Naive B cell (primary cell): ENCODE measurements at regions not wholly inside any gene's neighbourhood (a gene's known extent, or its start where the extent isn't known, plus 50 kb on each side); places are given as distances from the start of the nearest gene placed in this dataset.

Experiments
- ATAC-seq, 2 donors: fragments of 150-1000 bp; cut with Tn5 transposase; 2 replicates each; pipeline ENCODE4 v1.10.0; 2021; ENCODE audit warnings: low read depth in 2 of 2, mild to moderate bottlenecking in 2 of 2, moderate library complexity in 2 of 2
- DNase-seq: peaks from one replicate; pipeline ENCODE4 v3.0.0; 2022
- H3K27ac Mint-ChIP-seq, 6 donors: one replicate each; pipeline ENCODE4 v1.8.0; 2020 to 2022; ENCODE audit warnings: mild to moderate bottlenecking in 6 of 6, mixed read lengths in 6 of 6, moderate library complexity in 5 of 6, inconsistent platforms in 2 of 6
- H3K27me3 Mint-ChIP-seq, 3 donors: one replicate each; pipeline ENCODE4 v1.8.0; 2021 to 2022; ENCODE audit warnings: mixed read lengths in 3 of 3, mild to moderate bottlenecking in 1 of 3
- H3K36me3 Mint-ChIP-seq, 2 donors: one replicate each; pipeline ENCODE4 v1.8.0; 2020 to 2022; ENCODE audit warnings: mixed read lengths in 2 of 2, inconsistent platforms in 1 of 2, mild to moderate bottlenecking in 1 of 2
- H3K4me1 Mint-ChIP-seq, 3 donors: one replicate each; pipeline ENCODE4 v1.8.0; 2020 to 2022; ENCODE audit warnings: mixed read lengths in 3 of 3, inconsistent platforms in 1 of 3, mild to moderate bottlenecking in 1 of 3, moderate library complexity in 1 of 3
- H3K4me3 Mint-ChIP-seq, 8 donors: one replicate each; pipeline ENCODE4 v1.8.0; 2020 to 2022; ENCODE audit warnings: mild to moderate bottlenecking in 8 of 8, mixed read lengths in 8 of 8, moderate library complexity in 8 of 8, inconsistent platforms in 2 of 8
- H3K9me3 Mint-ChIP-seq, 7 donors: one replicate each; pipeline ENCODE4 v1.8.0; 2020 to 2022; ENCODE audit warnings: mixed read lengths in 7 of 7, mild to moderate bottlenecking in 5 of 7, inconsistent platforms in 2 of 7, moderate library complexity in 1 of 7

- ATAC-seq (no peak), DNase-seq (no peak)
- Mint-ChIP-seq H3K9me3 (peaks cover 13 to 46% (median 16%) of the 10 kb centered on the region in 7 donors), H3K27me3 (no peaks in the 10 kb centered on the region), H3K4me3 (no peak overlapping the region), H3K36me3 (peaks cover 0 to 7% of the 10 kb centered on the region in 2 donors), H3K27ac (no peak overlapping the region), H3K4me1 (no peaks in the 10 kb centered on the region)
These were observed 802.0 kb downstream of the TBL1XR1 start for GRCh38 chr3:176395240-176395639.

- Mint-ChIP-seq H3K9me3 (peaks cover 0 to 9% (median 2%) of the 10 kb centered on the region in 7 donors), H3K4me1 (no peaks in the 10 kb centered on the region), H3K4me3 (no peak overlapping the region), H3K27me3 (no peaks in the 10 kb centered on the region), H3K27ac (no peak overlapping the region), H3K36me3 (no peaks in the 10 kb centered on the region)
- no peak for ATAC-seq
- no peak for DNase-seq
These were observed 818.5 kb downstream of the TBL1XR1 start for GRCh38 chr3:176378789-176379188.

DNA sequence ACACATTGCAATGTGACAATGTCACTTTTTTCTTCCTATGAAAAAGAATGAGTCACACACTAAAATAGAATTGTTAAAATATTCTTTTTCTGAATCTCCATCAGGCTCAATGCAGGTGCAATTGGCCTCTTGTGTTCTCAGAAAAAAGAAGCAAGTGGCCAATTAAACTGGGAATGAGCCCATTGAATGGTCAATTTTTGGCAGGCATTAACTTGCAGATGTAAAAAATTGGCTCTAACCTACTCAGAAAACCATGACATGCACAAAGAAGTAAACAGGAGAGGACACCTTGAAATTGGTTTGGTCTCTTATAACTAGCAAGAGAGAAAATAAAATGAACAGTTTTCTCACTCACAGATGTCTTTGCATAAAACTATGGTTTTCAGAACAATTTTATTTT, 820.8 kb downstream of the TBL1XR1 start:
- Mint-ChIP-seq H3K36me3 (no peaks in the 10 kb centered on the region), H3K4me1 (no peaks in the 10 kb centered on the region), H3K27ac (no peak overlapping the region), H3K4me3 (no peak overlapping the region), H3K9me3 (peaks cover 0 to 11% (median 2%) of the 10 kb centered on the region in 7 donors), H3K27me3 (no peaks in the 10 kb centered on the region)
- no peak for DNase-seq
- no peak for ATAC-seq

DNA sequence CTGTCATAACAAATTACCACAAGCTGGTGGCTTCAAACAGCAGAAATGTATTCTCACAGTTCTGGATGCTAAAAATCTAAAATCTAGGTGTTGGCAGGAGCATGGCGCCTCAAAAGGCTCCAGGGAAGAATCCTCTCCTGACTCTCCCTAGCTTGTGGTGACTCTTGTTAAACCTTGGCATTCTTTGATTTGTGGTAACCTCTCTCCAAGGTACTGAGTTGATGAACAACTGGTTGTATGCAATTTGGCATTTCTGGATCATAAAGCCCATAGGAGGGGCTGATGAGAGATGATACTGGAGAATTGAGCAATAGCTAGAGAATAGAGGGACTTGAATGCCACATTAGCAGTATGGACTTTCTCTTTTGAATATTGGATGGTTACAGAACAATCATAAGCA, 821.8 kb downstream of the TBL1XR1 start:
- ATAC-seq (no peak), DNase-seq (no peak)
- no peak overlapping the region for H3K4me3 Mint-ChIP-seq
- H3K27ac Mint-ChIP-seq = no peak overlapping the region
- no peaks in the 10 kb centered on the region for H3K36me3 Mint-ChIP-seq
- no peaks in the 10 kb centered on the region for H3K27me3 Mint-ChIP-seq
- no peaks in the 10 kb centered on the region for H3K4me1 Mint-ChIP-seq
- H3K9me3 Mint-ChIP-seq = peaks cover 0 to 10% (median 0%) of the 10 kb centered on the region in 7 donors

- H3K4me1 Mint-ChIP-seq = no peaks in the 10 kb centered on the region
- H3K27ac Mint-ChIP-seq = no peak overlapping the region
- DNase-seq (no peak), ATAC-seq (no peak)
- no peak overlapping the region for H3K4me3 Mint-ChIP-seq
- H3K27me3 Mint-ChIP-seq = no peaks in the 10 kb centered on the region
- H3K36me3 Mint-ChIP-seq = no peaks in the 10 kb centered on the region
- H3K9me3 Mint-ChIP-seq = peaks cover 4 to 14% (median 7%) of the 10 kb centered on the region in 7 donors
These were observed 835.0 kb downstream of the TBL1XR1 start for GRCh38 chr3:176362191-176362731.

GRCh38 chr3:176359211-176359610, 838.1 kb downstream of the TBL1XR1 start:
- DNase-seq (no peak), ATAC-seq (no peak)
- Mint-ChIP-seq H3K4me3 (no peak overlapping the region), H3K36me3 (no peaks in the 10 kb centered on the region), H3K9me3 (peaks cover 4 to 14% (median 7%) of the 10 kb centered on the region in 7 donors), H3K27ac (no peak overlapping the region), H3K4me1 (no peaks in the 10 kb centered on the region), H3K27me3 (no peaks in the 10 kb centered on the region)

DNA sequence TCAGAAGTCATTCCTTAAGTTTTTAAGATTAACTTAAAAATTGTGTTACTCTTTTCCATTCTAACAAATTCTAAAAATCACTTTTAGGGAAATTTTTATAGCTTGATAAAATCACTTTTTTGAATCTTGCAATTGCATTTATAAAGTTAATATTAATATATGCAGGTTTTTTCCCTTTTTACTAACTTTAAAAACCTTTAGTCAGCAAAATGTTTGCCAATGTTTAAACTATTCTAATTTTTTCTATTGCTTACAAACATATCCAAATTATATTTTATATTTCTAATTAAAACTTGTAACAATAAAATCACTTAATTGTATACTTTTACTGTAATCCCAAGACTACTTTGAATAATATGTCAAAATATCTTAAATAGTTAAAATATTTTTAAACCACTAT, 839.4 kb downstream of the TBL1XR1 start:
- DNase-seq = no peak
- no peaks in the 10 kb centered on the region for H3K36me3 Mint-ChIP-seq
- peaks cover 3 to 16% (median 7%) of the 10 kb centered on the region in 7 donors for H3K9me3 Mint-ChIP-seq
- ATAC-seq = no peak
- H3K27ac Mint-ChIP-seq = no peak overlapping the region
- H3K27me3 Mint-ChIP-seq = no peaks in the 10 kb centered on the region
- H3K4me1 Mint-ChIP-seq = no peaks in the 10 kb centered on the region
- no peak overlapping the region for H3K4me3 Mint-ChIP-seq

- ATAC-seq (no peak), DNase-seq (no peak)
- peaks cover 0 to 8% (median 1%) of the 10 kb centered on the region in 7 donors for H3K9me3 Mint-ChIP-seq
- no peaks in the 10 kb centered on the region for H3K27me3 Mint-ChIP-seq
- H3K36me3 Mint-ChIP-seq = no peaks in the 10 kb centered on the region
- no peak overlapping the region for H3K27ac Mint-ChIP-seq
- H3K4me1 Mint-ChIP-seq = no peaks in the 10 kb centered on the region
- no peak overlapping the region for H3K4me3 Mint-ChIP-seq
These were observed 842.4 kb downstream of the TBL1XR1 start for GRCh38 chr3:176354843-176355242.

- DNase-seq (no peak), ATAC-seq (no peak)
- no peaks in the 10 kb centered on the region for H3K27me3 Mint-ChIP-seq
- no peaks in the 10 kb centered on the region for H3K4me1 Mint-ChIP-seq
- H3K27ac Mint-ChIP-seq = no peak overlapping the region
- H3K4me3 Mint-ChIP-seq = no peak overlapping the region
- no peaks in the 10 kb centered on the region for H3K36me3 Mint-ChIP-seq
- peaks cover 0 to 9% (median 3%) of the 10 kb centered on the region in 7 donors for H3K9me3 Mint-ChIP-seq
These were observed 844.5 kb downstream of the TBL1XR1 start for GRCh38 chr3:176352716-176353334.

- Mint-ChIP-seq H3K9me3 (peaks cover 0 to 9% (median 3%) of the 10 kb centered on the region in 7 donors), H3K4me1 (no peaks in the 10 kb centered on the region), H3K27ac (no peak overlapping the region), H3K27me3 (no peaks in the 10 kb centered on the region), H3K4me3 (no peak overlapping the region), H3K36me3 (no peaks in the 10 kb centered on the region)
- no peak for DNase-seq
- no peak for ATAC-seq
These were observed 845.9 kb downstream of the TBL1XR1 start for GRCh38 chr3:176351408-176351807.

- no peak for DNase-seq
- H3K27me3 Mint-ChIP-seq = no peaks in the 10 kb centered on the region
- no peaks in the 10 kb centered on the region for H3K4me1 Mint-ChIP-seq
- H3K4me3 Mint-ChIP-seq = no peak overlapping the region
- no peak overlapping the region for H3K27ac Mint-ChIP-seq
- H3K36me3 Mint-ChIP-seq = no peaks in the 10 kb centered on the region
- no peak for ATAC-seq
- H3K9me3 Mint-ChIP-seq = peaks cover 0 to 9% (median 3%) of the 10 kb centered on the region in 7 donors
These were observed 847.6 kb downstream of the TBL1XR1 start for GRCh38 chr3:176349706-176350105.

DNA sequence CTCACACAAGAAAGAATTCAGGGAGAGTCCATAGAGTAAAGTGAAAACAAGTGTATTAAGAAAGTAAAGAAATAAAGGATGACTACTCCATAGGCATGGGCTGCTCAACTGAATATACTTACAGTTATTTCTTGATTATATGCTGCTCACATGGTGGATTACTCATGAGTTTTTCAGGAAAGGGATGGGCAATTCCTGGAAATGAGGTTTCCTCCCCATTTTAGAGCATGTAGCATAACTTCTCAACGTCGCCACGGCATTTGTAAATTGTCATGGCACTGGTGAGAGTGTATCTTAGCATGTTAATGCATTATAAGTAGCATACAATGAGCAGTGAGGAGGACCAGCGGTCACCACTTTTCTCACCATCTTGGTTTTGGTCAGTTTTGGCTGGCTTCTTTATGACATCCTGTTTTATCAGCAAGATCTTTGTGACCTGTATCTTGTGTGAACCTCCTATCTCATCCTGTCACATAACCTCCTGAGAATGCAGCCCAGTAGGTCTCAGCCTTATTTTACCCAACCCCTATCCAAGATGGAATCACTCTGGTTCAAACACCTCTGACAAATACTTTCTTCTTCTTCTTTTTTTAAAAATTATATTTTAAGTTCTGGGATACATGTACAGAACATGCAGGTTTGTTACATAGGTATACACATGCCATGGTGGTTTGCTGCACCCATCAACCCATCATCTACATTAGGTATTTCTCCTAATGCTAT, 849.7 kb downstream of the TBL1XR1 start:
- H3K9me3 Mint-ChIP-seq = peaks cover 0 to 16% (median 3%) of the 10 kb centered on the region in 7 donors
- no peaks in the 10 kb centered on the region for H3K36me3 Mint-ChIP-seq
- H3K27me3 Mint-ChIP-seq = no peaks in the 10 kb centered on the region

DNA sequence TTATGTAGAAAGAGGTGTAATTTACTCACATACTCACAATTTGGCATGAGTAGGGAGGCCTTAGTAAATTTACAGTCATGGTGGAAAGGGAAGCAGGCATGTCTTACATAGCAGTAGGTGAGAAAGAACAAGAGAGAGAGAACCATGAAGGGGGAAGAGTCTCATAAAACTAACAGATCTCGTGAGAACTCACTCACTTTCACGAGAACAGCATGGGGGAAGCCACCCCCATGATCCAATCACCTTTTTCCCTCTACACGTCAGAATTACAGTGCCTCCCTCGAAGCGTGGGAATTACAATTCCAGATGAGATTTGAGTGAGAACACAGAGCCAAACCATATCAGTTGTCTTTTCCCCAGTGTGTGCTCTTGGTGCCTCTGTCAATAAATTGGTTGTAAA, 855.3 kb downstream of the TBL1XR1 start:
- H3K27ac Mint-ChIP-seq = no peak overlapping the region
- H3K4me3 Mint-ChIP-seq = no peak overlapping the region
- no peaks in the 10 kb centered on the region for H3K36me3 Mint-ChIP-seq
- peaks cover 0 to 21% (median 7%) of the 10 kb centered on the region in 7 donors for H3K9me3 Mint-ChIP-seq
- H3K4me1 Mint-ChIP-seq = no peaks in the 10 kb centered on the region
- no peaks in the 10 kb centered on the region for H3K27me3 Mint-ChIP-seq
- ATAC-seq = no peak
- DNase-seq = no peak

More for the DNA sequence above, 849.7 kb downstream of the TBL1XR1 start:
- H3K4me1 Mint-ChIP-seq = no peaks in the 10 kb centered on the region
- DNase-seq = no peak
- H3K27ac Mint-ChIP-seq = no peak overlapping the region
- H3K4me3 Mint-ChIP-seq = no peak overlapping the region
- no peak for ATAC-seq

GRCh38 chr3:176328666-176329065, 868.6 kb downstream of the TBL1XR1 start:
- Mint-ChIP-seq H3K4me1 (no peaks in the 10 kb centered on the region), H3K4me3 (no peak overlapping the region), H3K36me3 (no peaks in the 10 kb centered on the region), H3K27ac (no peak overlapping the region), H3K27me3 (no peaks in the 10 kb centered on the region), H3K9me3 (peaks cover 4 to 22% (median 15%) of the 10 kb centered on the region in 7 donors)
- no peak for ATAC-seq
- DNase-seq = no peak
